ENCODE measurements at regions not wholly inside any gene's neighbourhood (a gene's known extent, or its start where the extent isn't known, plus 50 kb on each side); places are given as distances from the start of the nearest gene placed in this dataset.
"Not testable (repeated sequence)": the region's sequence is repeated elsewhere in the genome, so short reads cannot be mapped to it uniquely, and the experiment has no call there.

- Histone ChIP-seq H3K36me3 (ENCODE audit: low read depth) (no peaks in the 10 kb centered on the region), H3K4me1 (ENCODE audit: insufficient read depth, poor library complexity, severe bottlenecking) (no peaks in the 10 kb centered on the region), H3K4me3 (ENCODE audit: severe bottlenecking) (no peak overlapping the region), H3K27me3 (ENCODE audit: insufficient read depth, poor library complexity, severe bottlenecking) (no peaks in the 10 kb centered on the region), H3K27ac (ENCODE audit: poor library complexity, severe bottlenecking) (no peak overlapping the region), H3K9me3 (ENCODE audit: severe bottlenecking) (no peaks in the 10 kb centered on the region)
- TF ChIP-seq CTCF (IDR thresholded peaks at IDR 0.05; ENCODE audit: poor library complexity, severe bottlenecking): no peak
- no peak for DNase-seq (ENCODE audit: low spot score)
- no peak for ATAC-seq (ENCODE audit: low read depth)
These were observed 325.4 kb downstream of the TMEM38B start for GRCh38 chr9:106019702-106020101.

GRCh38 chr9:106020186-106020585 lies 325.8 kb downstream of the TMEM38B start:
- no peak overlapping the region for H3K27ac ChIP-seq (ENCODE audit: poor library complexity, severe bottlenecking)

GRCh38 chr9:106023455-106023854 lies 329.1 kb downstream of the TMEM38B start:
- Histone ChIP-seq H3K36me3 (ENCODE audit: low read depth) (no peaks in the 10 kb centered on the region), H3K4me3 (ENCODE audit: severe bottlenecking) (no peak overlapping the region), H3K27me3 (ENCODE audit: insufficient read depth, poor library complexity, severe bottlenecking) (no peaks in the 10 kb centered on the region), H3K27ac (ENCODE audit: poor library complexity, severe bottlenecking) (no peak overlapping the region), H3K9me3 (ENCODE audit: severe bottlenecking) (no peaks in the 10 kb centered on the region), H3K4me1 (ENCODE audit: insufficient read depth, poor library complexity, severe bottlenecking) (no peaks in the 10 kb centered on the region)
- no peak for DNase-seq (ENCODE audit: low spot score)
- no peak for TF ChIP-seq CTCF (IDR thresholded peaks at IDR 0.05; ENCODE audit: poor library complexity, severe bottlenecking)
- ATAC-seq (ENCODE audit: low read depth): no peak

More at GRCh38 chr9:106020186-106020585, 325.8 kb downstream of the TMEM38B start:
- no peaks in the 10 kb centered on the region for H3K4me1 ChIP-seq (ENCODE audit: insufficient read depth, poor library complexity, severe bottlenecking)
- no peaks in the 10 kb centered on the region for H3K9me3 ChIP-seq (ENCODE audit: severe bottlenecking)
- TF ChIP-seq CTCF (IDR thresholded peaks at IDR 0.05; ENCODE audit: poor library complexity, severe bottlenecking): no peak
- no peaks in the 10 kb centered on the region for H3K27me3 ChIP-seq (ENCODE audit: insufficient read depth, poor library complexity, severe bottlenecking)
- no peak for ATAC-seq (ENCODE audit: low read depth)
- H3K4me3 ChIP-seq (ENCODE audit: severe bottlenecking): no peak overlapping the region
- no peak for DNase-seq (ENCODE audit: low spot score)
- no peaks in the 10 kb centered on the region for H3K36me3 ChIP-seq (ENCODE audit: low read depth)

GRCh38 chr9:106025453-106025852 lies 331.1 kb downstream of the TMEM38B start:
- Histone ChIP-seq H3K4me1 (ENCODE audit: insufficient read depth, poor library complexity, severe bottlenecking) (no peaks in the 10 kb centered on the region), H3K27me3 (ENCODE audit: insufficient read depth, poor library complexity, severe bottlenecking) (no peaks in the 10 kb centered on the region), H3K27ac (ENCODE audit: poor library complexity, severe bottlenecking) (no peak overlapping the region), H3K36me3 (ENCODE audit: low read depth) (no peaks in the 10 kb centered on the region), H3K4me3 (ENCODE audit: severe bottlenecking) (no peak overlapping the region), H3K9me3 (ENCODE audit: severe bottlenecking) (no peaks in the 10 kb centered on the region)
- ATAC-seq (ENCODE audit: low read depth) (no peak), DNase-seq (ENCODE audit: low spot score) (no peak)
- no peak for TF ChIP-seq CTCF (IDR thresholded peaks at IDR 0.05; ENCODE audit: poor library complexity, severe bottlenecking)

GRCh38 chr9:106030146-106030545 lies 335.8 kb downstream of the TMEM38B start:
- H3K9me3 ChIP-seq (ENCODE audit: severe bottlenecking); ATAC-seq (ENCODE audit: low read depth); H3K36me3 ChIP-seq (ENCODE audit: low read depth); H3K27ac ChIP-seq (ENCODE audit: poor library complexity, severe bottlenecking); H3K27me3 ChIP-seq (ENCODE audit: insufficient read depth, poor library complexity, severe bottlenecking); H3K4me3 ChIP-seq (ENCODE audit: severe bottlenecking); DNase-seq (ENCODE audit: low spot score); H3K4me1 ChIP-seq (ENCODE audit: insufficient read depth, poor library complexity, severe bottlenecking): not testable (repeated sequence)

Measured in RWPE2 (cell line).